ENCODE measurements at regions not wholly inside any gene's neighbourhood (a gene's known extent, or its start where the extent isn't known, plus 50 kb on each side); places are given as distances from the start of the nearest gene placed in this dataset.

DNA sequence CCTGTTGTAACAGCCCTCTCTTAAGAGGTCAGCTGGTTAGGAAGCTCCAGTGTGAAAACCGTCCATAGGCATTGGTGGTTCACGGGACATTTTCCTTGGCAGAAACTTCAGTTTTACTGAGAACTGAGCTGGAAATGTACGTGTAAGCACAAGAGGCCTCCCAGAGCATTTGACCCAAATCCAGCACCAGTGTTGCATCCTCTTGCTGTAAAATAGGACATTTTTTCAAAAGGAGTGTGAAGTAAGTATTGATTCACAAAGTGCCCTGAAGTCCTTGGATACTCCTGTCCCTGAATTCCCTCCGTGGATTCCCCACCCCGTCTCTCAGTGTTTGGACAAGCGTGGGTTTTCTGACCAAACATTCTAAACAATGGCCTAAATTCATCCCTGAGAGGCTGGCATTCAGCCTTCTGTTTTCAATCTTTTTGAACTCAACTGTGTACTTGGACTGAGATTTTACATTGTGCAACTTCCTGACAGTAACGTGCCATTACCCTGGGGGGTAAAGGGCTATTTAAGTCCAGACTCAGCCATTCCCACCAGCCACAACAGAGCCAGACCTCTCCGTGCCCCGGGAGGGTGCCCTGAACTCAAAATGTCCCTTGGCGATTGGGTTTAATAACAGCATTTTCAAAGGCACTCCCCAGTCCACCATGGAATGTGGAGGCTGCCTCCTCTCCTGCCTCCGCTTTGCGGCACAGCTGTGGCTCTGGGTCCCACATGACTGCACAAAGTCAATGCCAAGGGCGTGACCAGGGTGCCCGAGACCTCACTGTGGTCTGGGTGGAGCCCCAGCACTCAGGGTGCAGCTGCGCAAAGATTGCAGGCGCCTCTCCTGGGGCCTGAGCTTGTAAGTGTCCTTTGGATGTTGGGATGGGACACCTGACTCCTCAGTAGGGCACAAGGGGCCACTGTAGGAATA is 92.7 kb upstream of the AFDN start:
- TF ChIP-seq, protein P1, sequence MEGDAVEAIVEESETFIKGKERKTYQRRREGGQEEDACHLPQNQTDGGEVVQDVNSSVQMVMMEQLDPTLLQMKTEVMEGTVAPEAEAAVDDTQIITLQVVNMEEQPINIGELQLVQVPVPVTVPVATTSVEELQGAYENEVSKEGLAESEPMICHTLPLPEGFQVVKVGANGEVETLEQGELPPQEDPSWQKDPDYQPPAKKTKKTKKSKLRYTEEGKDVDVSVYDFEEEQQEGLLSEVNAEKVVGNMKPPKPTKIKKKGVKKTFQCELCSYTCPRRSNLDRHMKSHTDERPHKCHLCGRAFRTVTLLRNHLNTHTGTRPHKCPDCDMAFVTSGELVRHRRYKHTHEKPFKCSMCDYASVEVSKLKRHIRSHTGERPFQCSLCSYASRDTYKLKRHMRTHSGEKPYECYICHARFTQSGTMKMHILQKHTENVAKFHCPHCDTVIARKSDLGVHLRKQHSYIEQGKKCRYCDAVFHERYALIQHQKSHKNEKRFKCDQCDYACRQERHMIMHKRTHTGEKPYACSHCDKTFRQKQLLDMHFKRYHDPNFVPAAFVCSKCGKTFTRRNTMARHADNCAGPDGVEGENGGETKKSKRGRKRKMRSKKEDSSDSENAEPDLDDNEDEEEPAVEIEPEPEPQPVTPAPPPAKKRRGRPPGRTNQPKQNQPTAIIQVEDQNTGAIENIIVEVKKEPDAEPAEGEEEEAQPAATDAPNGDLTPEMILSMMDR (IDR thresholded peaks at IDR 0.05): no peak
- no peaks in the 10 kb centered on the region for H3K9me3 ChIP-seq
- ATAC-seq: peak in 7 of 8 donors; percentile 61 to 83 (median 69)
- 49 to 64% methylated on average over 16 of the region's 16 CpGs for WGBS, 2 donors
- no peak for DNase-seq
- intact Hi-C loops (cut with DNase I): no loop called here
- peaks cover 0 to 13% (median 8%) of the 10 kb centered on the region in 9 donors for H3K4me1 ChIP-seq
- no peaks in the 10 kb centered on the region for H3K36me3 ChIP-seq
- no peaks in the 10 kb centered on the region for H3K27me3 ChIP-seq
- peak overlapping the region in 3 of 10 donors; percentile 31 to 52 (median 33) for H3K27ac ChIP-seq
- H3K4me3 ChIP-seq: no peak overlapping the region

- intact Hi-C loops (cut with DNase I): no loop called here
- no peaks in the 10 kb centered on the region for H3K36me3 ChIP-seq
- TF ChIP-seq, protein P1 (IDR thresholded peaks at IDR 0.05): no peak
- DNase-seq: no peak
- peak overlapping the region in 1 of 10 donors; percentile 31 for H3K27ac ChIP-seq
- 92 to 95% methylated on average over 6 of the region's 6 CpGs for WGBS, 2 donors
- no peaks in the 10 kb centered on the region for H3K27me3 ChIP-seq
- ATAC-seq: peak in 1 of 8 donors; percentile 8
- H3K9me3 ChIP-seq: no peaks in the 10 kb centered on the region
- H3K4me3 ChIP-seq: no peak overlapping the region
- peaks cover 0 to 13% (median 8%) of the 10 kb centered on the region in 9 donors for H3K4me1 ChIP-seq
These were observed 92.0 kb upstream of the AFDN start for GRCh38 chr6:167734662-167735083.

GRCh38 chr6:167735084-167735950 is 91.4 kb upstream of the AFDN start:
- H3K36me3 ChIP-seq: no peaks in the 10 kb centered on the region
- TF ChIP-seq, protein P1 (IDR thresholded peaks at IDR 0.05): no peak
- 86 to 90% methylated on average over 21 to 30 of the region's 30 CpGs for WGBS, 2 donors
- H3K4me3 ChIP-seq: no peak overlapping the region
- no peak overlapping the region for H3K27ac ChIP-seq
- H3K27me3 ChIP-seq: no peaks in the 10 kb centered on the region
- intact Hi-C loops (cut with DNase I): no loop called here
- no peaks in the 10 kb centered on the region for H3K9me3 ChIP-seq
- DNase-seq (no peak), ATAC-seq (peak in 3 of 8 donors; percentile 7 to 38 (median 10))
- H3K4me1 ChIP-seq: peaks cover 0 to 13% (median 8%) of the 10 kb centered on the region in 9 donors

DNA sequence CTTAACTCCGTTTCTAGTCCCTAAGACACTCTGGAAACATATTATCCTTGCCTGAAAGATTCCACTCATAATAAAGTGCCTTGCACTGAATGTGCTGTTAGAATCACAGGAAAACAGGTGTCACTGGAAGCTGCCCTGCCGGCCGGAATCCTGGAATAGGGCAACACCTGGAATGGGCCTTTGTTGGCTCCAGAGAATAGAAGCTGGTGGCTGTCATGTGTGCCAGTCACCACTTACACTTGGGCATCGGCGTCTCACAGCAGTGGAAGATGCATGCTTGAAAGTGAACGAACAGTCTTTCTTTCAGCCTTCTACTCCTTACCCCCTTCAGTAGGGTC is 90.8 kb upstream of the AFDN start:
- no peak overlapping the region for H3K4me3 ChIP-seq
- TF ChIP-seq, protein P1 (IDR thresholded peaks at IDR 0.05): no peak
- H3K36me3 ChIP-seq: no peaks in the 10 kb centered on the region
- H3K27ac ChIP-seq: no peak overlapping the region
- ATAC-seq (no peak), DNase-seq (no peak)
- H3K4me1 ChIP-seq: peaks cover 0 to 13% (median 8%) of the 10 kb centered on the region in 9 donors
- H3K9me3 ChIP-seq: no peaks in the 10 kb centered on the region
- intact Hi-C loops (cut with DNase I): no loop called here
- 89 to 92% methylated on average over 6 of the region's 6 CpGs for WGBS, 2 donors
- H3K27me3 ChIP-seq: no peaks in the 10 kb centered on the region
